ENCODE measurements at regions not wholly inside any gene's neighbourhood (a gene's known extent, or its start where the extent isn't known, plus 50 kb on each side); places are given as distances from the start of the nearest gene placed in this dataset.
"Not testable (repeated sequence)": the region's sequence is repeated elsewhere in the genome, so short reads cannot be mapped to it uniquely, and the experiment has no call there.

GRCh38 chr3:156050918-156051317, 69.5 kb upstream of the KCNAB1 start:
- DNase-seq, result no peak

- no peak for DNase-seq
These were observed 68.7 kb upstream of the KCNAB1 start for GRCh38 chr3:156051651-156052050.

GRCh38 chr3:156052115-156052514, 68.3 kb upstream of the KCNAB1 start:
- DNase-seq, result no peak

GRCh38 chr3:156059950-156060501, 60.4 kb upstream of the KCNAB1 start:
- DNase-seq, result no peak

- DNase-seq, result not testable (repeated sequence)
These were observed 52.2 kb upstream of the KCNAB1 start for GRCh38 chr3:156068151-156068550.

GRCh38 chr3:156070028-156070427, 50.4 kb upstream of the KCNAB1 start:
- DNase-seq, result no peak
